Neural cell (in vitro differentiated cells): ENCODE measurements at regions not wholly inside any gene's neighbourhood (a gene's known extent, or its start where the extent isn't known, plus 50 kb on each side); places are given as distances from the start of the nearest gene placed in this dataset.

Source experiments
- H2AFZ ChIP-seq: fragments of 200-600, 300-800 bp; sonication (generic), shearing (Covaris generic); 2 replicates; pipeline ENCODE4 v1.6.0; 2014; ENCODE audit warnings: low read depth, mild to moderate bottlenecking, antibody characterized with exemption, low read length, moderate library complexity
- H3F3A ChIP-seq: fragments of 200-600 bp; shearing (Covaris generic); 2 replicates; pipeline ENCODE4 v1.6.1; 2016; ENCODE audit warnings: mild to moderate bottlenecking, moderate library complexity, mixed read lengths, antibody characterized with exemption, low read length; ENCODE audit not compliant: insufficient read depth, poor library complexity, severe bottlenecking
- H3K27ac ChIP-seq: fragments of 200-600, 300-800 bp; sonication (generic), shearing (Covaris generic); 2 replicates; pipeline ENCODE4 v1.5.1; 2014; ENCODE audit warnings: mild to moderate bottlenecking, low read length, moderate library complexity
- H3K27me3 ChIP-seq: fragments of 300-800, 200-600 bp; sonication (generic), shearing (Covaris generic); 2 replicates; pipeline ENCODE4 v1.6.0; 2014; ENCODE audit warnings: mild to moderate bottlenecking, low read depth, low read length, moderate library complexity; ENCODE audit not compliant: insufficient read depth
- H3K36me3 ChIP-seq: fragments of 300-800, 200-600 bp; sonication (generic), shearing (Covaris generic); 2 replicates; pipeline ENCODE4 v1.5.1; 2014; ENCODE audit warnings: mild to moderate bottlenecking, antibody characterized with exemption, low read length, moderate library complexity; ENCODE audit not compliant: insufficient read depth
- H3K4me2 ChIP-seq: fragments of 300-800, 200-600 bp; sonication (generic), shearing (Covaris generic); 2 replicates; pipeline ENCODE4 v1.6.0; 2014; ENCODE audit warnings: mild to moderate bottlenecking, low read length
- H3K4me3 ChIP-seq: fragments of 300-800, 200-600 bp; sonication (generic), shearing (Covaris generic); 2 replicates; pipeline ENCODE4 v1.5.1; 2014; ENCODE audit warnings: mild to moderate bottlenecking, low read length, moderate library complexity
- H3K79me2 ChIP-seq: fragments of 200-600 bp; shearing (Covaris generic); replicated peaks from 2 replicates; pipeline ENCODE4 v1.6.0; 2014; ENCODE audit warnings: mild to moderate bottlenecking, low read length, moderate library complexity; ENCODE audit not compliant: insufficient read depth
- H3K9ac ChIP-seq: fragments of 300-800, 200-600 bp; sonication (generic), shearing (Covaris generic); 2 replicates; pipeline ENCODE4 v1.6.1; 2016; ENCODE audit warnings: mild to moderate bottlenecking, low read length, mixed read lengths
- H3K9me2 ChIP-seq: fragments of 200-600 bp; shearing (Covaris generic); 2 replicates; pipeline ENCODE4 v1.6.1; 2016; ENCODE audit warnings: mild to moderate bottlenecking, low read length, mixed read lengths; ENCODE audit not compliant: insufficient read depth
- H3K9me3 ChIP-seq: fragments of 200-600, 300-800 bp; sonication (generic), shearing (Covaris generic); 2 replicates; pipeline ENCODE4 v1.6.1; 2016; ENCODE audit warnings: mild to moderate bottlenecking, mixed run types, low read length, moderate library complexity, mixed read lengths
- H4K20me1 ChIP-seq: fragments of 200-600 bp; shearing (Covaris generic); 2 replicates; pipeline ENCODE4 v1.6.1; 2016; ENCODE audit warnings: mild to moderate bottlenecking, mixed run types; ENCODE audit not compliant: insufficient read depth
- CTCF ChIP-seq: fragments of 450-650 bp; IDR thresholded peaks from 2 replicates; pipeline ENCODE4 v1.5.1; 2014; ENCODE audit warnings: antibody characterized with exemption, mild to moderate bottlenecking, moderate library complexity; ENCODE audit not compliant: poor library complexity, severe bottlenecking
- EP300 ChIP-seq: fragments of 450-650 bp; conservative IDR thresholded peaks from 2 replicates; pipeline ENCODE4 v1.6.1; 2014; ENCODE audit warnings: antibody characterized with exemption, mild to moderate bottlenecking, moderate library complexity; ENCODE audit not compliant: poor library complexity, severe bottlenecking
- EZH2 ChIP-seq: fragments of 200-600, 300-800 bp; shearing (Covaris generic), sonication (generic); IDR thresholded peaks from 2 replicates; pipeline ENCODE4 v1.6.1; 2014; ENCODE audit warnings: antibody characterized with exemption, low read length, borderline replicate concordance, mild to moderate bottlenecking; ENCODE audit not compliant: insufficient read depth, poor library complexity, severe bottlenecking
- MXI1 ChIP-seq: fragments of 450-650 bp; conservative IDR thresholded peaks from 2 replicates; pipeline ENCODE4 v1.6.1; 2014; ENCODE audit warnings: antibody characterized with exemption, mild to moderate bottlenecking; ENCODE audit not compliant: poor library complexity, severe bottlenecking
- POLR2AphosphoS5 ChIP-seq: IDR thresholded peaks from 2 replicates; pipeline ENCODE4 v1.6.1; 2012
- RAD21 ChIP-seq: fragments of 450-650 bp; conservative IDR thresholded peaks from 2 replicates; pipeline ENCODE4 v1.6.1; 2014; ENCODE audit warnings: antibody characterized with exemption, mild to moderate bottlenecking, moderate library complexity
- SMC3 ChIP-seq: fragments of 450-650 bp; conservative IDR thresholded peaks from 2 replicates; pipeline ENCODE4 v1.6.1; 2014; ENCODE audit warnings: antibody characterized with exemption, mild to moderate bottlenecking, moderate library complexity; ENCODE audit not compliant: poor library complexity
- TAF1 ChIP-seq: IDR thresholded peaks from 2 replicates; pipeline ENCODE4 v1.6.1; 2012; ENCODE audit warnings: low read depth
- TF ChIP-seq, protein P1 (sequence below): IDR thresholded peaks from 2 replicates; pipeline ENCODE4 v1.6.1; 2012; ENCODE audit warnings: borderline replicate concordance

DNA sequence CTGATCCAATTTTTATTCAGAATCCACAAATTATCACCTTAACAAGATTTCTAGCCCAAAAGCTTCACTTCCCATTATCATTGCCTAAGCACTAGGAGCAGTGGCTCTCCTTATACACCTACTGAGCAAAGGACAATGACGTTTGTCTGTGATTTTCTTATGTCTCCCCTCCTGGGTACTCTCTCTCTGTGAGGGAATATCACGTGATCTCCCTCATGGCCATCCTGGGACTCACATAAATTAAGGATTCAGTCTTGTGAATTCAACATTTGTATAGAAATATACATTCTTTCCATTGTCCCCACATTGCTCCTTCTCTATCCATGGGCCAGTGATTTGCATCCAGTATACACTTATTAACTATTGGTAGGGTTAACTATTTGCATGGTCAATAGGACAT is 476.5 kb downstream of the PLK2 start:
- Histone ChIP-seq H3K79me2 (no peaks in the 10 kb centered on the region), H3K9me3 (no peaks in the 10 kb centered on the region), H3K9ac (no peak overlapping the region), H3K9me2 (no peaks in the 10 kb centered on the region), H2AFZ (no peak overlapping the region), H3K4me2 (no peak overlapping the region), H4K20me1 (no peaks in the 10 kb centered on the region), H3K4me3 (no peak overlapping the region), H3K27me3 (no peaks in the 10 kb centered on the region), H3F3A (no peaks in the 10 kb centered on the region), H3K36me3 (no peaks in the 10 kb centered on the region), H3K27ac (no peak overlapping the region)
- TF ChIP-seq MXI1: no peak
- no peak for TF ChIP-seq RAD21
- TF ChIP-seq, protein P1, sequence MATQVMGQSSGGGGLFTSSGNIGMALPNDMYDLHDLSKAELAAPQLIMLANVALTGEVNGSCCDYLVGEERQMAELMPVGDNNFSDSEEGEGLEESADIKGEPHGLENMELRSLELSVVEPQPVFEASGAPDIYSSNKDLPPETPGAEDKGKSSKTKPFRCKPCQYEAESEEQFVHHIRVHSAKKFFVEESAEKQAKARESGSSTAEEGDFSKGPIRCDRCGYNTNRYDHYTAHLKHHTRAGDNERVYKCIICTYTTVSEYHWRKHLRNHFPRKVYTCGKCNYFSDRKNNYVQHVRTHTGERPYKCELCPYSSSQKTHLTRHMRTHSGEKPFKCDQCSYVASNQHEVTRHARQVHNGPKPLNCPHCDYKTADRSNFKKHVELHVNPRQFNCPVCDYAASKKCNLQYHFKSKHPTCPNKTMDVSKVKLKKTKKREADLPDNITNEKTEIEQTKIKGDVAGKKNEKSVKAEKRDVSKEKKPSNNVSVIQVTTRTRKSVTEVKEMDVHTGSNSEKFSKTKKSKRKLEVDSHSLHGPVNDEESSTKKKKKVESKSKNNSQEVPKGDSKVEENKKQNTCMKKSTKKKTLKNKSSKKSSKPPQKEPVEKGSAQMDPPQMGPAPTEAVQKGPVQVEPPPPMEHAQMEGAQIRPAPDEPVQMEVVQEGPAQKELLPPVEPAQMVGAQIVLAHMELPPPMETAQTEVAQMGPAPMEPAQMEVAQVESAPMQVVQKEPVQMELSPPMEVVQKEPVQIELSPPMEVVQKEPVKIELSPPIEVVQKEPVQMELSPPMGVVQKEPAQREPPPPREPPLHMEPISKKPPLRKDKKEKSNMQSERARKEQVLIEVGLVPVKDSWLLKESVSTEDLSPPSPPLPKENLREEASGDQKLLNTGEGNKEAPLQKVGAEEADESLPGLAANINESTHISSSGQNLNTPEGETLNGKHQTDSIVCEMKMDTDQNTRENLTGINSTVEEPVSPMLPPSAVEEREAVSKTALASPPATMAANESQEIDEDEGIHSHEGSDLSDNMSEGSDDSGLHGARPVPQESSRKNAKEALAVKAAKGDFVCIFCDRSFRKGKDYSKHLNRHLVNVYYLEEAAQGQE: no peak
- no peak for TF ChIP-seq EP300
- no peak for TF ChIP-seq POLR2AphosphoS5
- no peak for TF ChIP-seq SMC3
- TF ChIP-seq EZH2: no peak
- TF ChIP-seq TAF1: no peak
- no peak for TF ChIP-seq CTCF

GRCh38 chr5:57979671-57980070 is 480.2 kb downstream of the PLK2 start:
- Histone ChIP-seq H3K36me3 (no peaks in the 10 kb centered on the region), H4K20me1 (no peaks in the 10 kb centered on the region), H3K9me2 (no peaks in the 10 kb centered on the region), H3K9me3 (no peaks in the 10 kb centered on the region), H3F3A (no peaks in the 10 kb centered on the region), H3K27ac (no peak overlapping the region), H3K4me2 (no peak overlapping the region), H3K27me3 (no peaks in the 10 kb centered on the region), H3K79me2 (no peaks in the 10 kb centered on the region), H2AFZ (no peak overlapping the region), H3K9ac (no peak overlapping the region), H3K4me3 (no peak overlapping the region)
- TF ChIP-seq CTCF (no peak), EP300 (no peak), EZH2 (no peak), RAD21 (no peak), SMC3 (no peak), TAF1 (no peak), MXI1 (no peak), POLR2AphosphoS5 (no peak)
- TF ChIP-seq, protein P1: no peak
